Adrenal gland (tissue), 9 donors: ENCODE measurements at regions not wholly inside any gene's neighbourhood (a gene's known extent, or its start where the extent isn't known, plus 50 kb on each side); places are given as distances from the start of the nearest gene placed in this dataset.
"Not testable (repeated sequence)": the region's sequence is repeated elsewhere in the genome, so short reads cannot be mapped to it uniquely, and the experiment has no call there.

Experiments
- DNase-seq, 7 donors: peaks; one replicate each; pipeline ENCODE4 v3.0.0-alpha.2; 2019 to 2020
- H3K27ac ChIP-seq, 5 donors: fragments of 200-600 bp; sonication (generic) in 4 of 5; 1 replicate in 3 of 5; 2 replicates in 2 of 5; pipeline versions ENCODE4 v1.5.1 to v1.8.0; 2016 to 2020; ENCODE audit warnings: mild to moderate bottlenecking in 1 of 5
- H3K27me3 ChIP-seq: fragments of 200-600 bp; 2 replicates; pipeline ENCODE4 v1.8.0; 2021
- H3K36me3 ChIP-seq, 2 donors: fragments of 200-600 bp; replicated peaks in 1 of 2; 1 replicate in 1 of 2; 2 replicates in 1 of 2; pipeline versions ENCODE4 v1.5.1 to v1.8.0; 2018 to 2022
- H3K4me1 ChIP-seq, 2 donors: fragments of 200-600 bp; replicated peaks in 1 of 2; 1 replicate in 1 of 2; 2 replicates in 1 of 2; pipeline versions ENCODE4 v1.5.1 to v1.8.0; 2018 to 2021
- H3K4me3 ChIP-seq, 4 donors: fragments of 200-600 bp; sonication (generic) in 3 of 4; one replicate each; pipeline ENCODE4 v1.5.1; 2016 to 2018
- H3K9me3 ChIP-seq, 3 donors: fragments of 200-600 bp; sonication (generic) in 1 of 3; replicated peaks in 1 of 3; 1 replicate in 2 of 3; 2 replicates in 1 of 3; pipeline versions ENCODE4 v1.5.1 to v1.8.0; 2016 to 2021
- POLR2A ChIP-seq, 2 donors: fragments of 450-650 bp; IDR thresholded peaks; one replicate each; pipeline ENCODE4 v1.6.1; 2017; ENCODE audit warnings: antibody characterized with exemption in 2 of 2, mild to moderate bottlenecking in 2 of 2, moderate library complexity in 1 of 2
- WGBS, 4 donors: extraction: QIAGEN DNeasy Blood & Tissue Kit in 2 of 4; methylation state at CpG; one replicate each; pipeline versions ENCODE4 v1.1.5 to v1.1.7; 2013 to 2017; 5-methylcytosine and 5-hydroxymethylcytosine counted together
- intact Hi-C, 2 donors: fragments of 100-400 bp; cut with DNase I; formaldehyde crosslinking; loops; one replicate each; pipeline versions ENCODE4 v1.14.1 to v1.15.0; 2022 to 2023
- TF ChIP-seq, protein P1 (sequence below), 6 experiments: fragments of 450-650 bp in 4 of 6; fragments of 200-600 bp in 2 of 6; sonication (generic) in 1 of 6; IDR thresholded peaks; 1 replicate in 5 of 6; 2 replicates in 1 of 6; pipeline versions ENCODE4 v1.5.1 to v1.8.0; 2016 to 2021; ENCODE audit warnings: antibody characterized with exemption in 6 of 6, mild to moderate bottlenecking in 2 of 6, moderate library complexity in 1 of 6
- donor health status: healthy with polysubstance abuse.
- donor health status: Bipolar disorder and iron deficiency.
- donor health status: DM: yes; HTN: yes; CAD: no.
- donor health status: DM: no; HTN: no; CAD: no.
- donor health status: DM: no; HTN: no; CAD: no.

DNA sequence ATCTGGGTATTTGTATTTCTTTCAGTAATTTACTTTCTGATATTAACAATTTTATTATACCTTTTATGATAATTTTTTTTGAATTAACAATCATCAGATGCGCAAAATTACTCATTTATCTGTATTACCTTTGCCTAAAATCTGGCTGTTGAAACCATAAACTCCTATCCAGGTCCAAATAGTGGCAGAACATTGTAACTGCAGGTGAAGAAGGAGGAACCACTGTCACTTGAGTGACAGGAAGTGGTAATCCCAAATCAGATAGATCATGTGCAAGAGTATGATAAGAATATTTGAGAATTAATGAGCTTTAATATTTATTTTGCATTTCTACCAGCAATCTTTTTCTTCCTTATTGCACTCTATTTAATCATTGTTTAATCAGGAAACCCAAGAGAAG lies 139.3 kb upstream of the TLE4 start:
- no peaks in the 10 kb centered on the region for H3K9me3 ChIP-seq
- TF ChIP-seq POLR2A (IDR thresholded peaks at IDR 0.05), result no peak
- TF ChIP-seq, protein P1, sequence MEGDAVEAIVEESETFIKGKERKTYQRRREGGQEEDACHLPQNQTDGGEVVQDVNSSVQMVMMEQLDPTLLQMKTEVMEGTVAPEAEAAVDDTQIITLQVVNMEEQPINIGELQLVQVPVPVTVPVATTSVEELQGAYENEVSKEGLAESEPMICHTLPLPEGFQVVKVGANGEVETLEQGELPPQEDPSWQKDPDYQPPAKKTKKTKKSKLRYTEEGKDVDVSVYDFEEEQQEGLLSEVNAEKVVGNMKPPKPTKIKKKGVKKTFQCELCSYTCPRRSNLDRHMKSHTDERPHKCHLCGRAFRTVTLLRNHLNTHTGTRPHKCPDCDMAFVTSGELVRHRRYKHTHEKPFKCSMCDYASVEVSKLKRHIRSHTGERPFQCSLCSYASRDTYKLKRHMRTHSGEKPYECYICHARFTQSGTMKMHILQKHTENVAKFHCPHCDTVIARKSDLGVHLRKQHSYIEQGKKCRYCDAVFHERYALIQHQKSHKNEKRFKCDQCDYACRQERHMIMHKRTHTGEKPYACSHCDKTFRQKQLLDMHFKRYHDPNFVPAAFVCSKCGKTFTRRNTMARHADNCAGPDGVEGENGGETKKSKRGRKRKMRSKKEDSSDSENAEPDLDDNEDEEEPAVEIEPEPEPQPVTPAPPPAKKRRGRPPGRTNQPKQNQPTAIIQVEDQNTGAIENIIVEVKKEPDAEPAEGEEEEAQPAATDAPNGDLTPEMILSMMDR (IDR thresholded peaks at IDR 0.05), result no peak
- H3K4me3 ChIP-seq, result no peak overlapping the region
- DNase-seq, result no peak
- intact Hi-C loops, result no loop called here
- WGBS, 4 donors, result 76 to 94% (median 92%) methylated on average over 1 of the region's 1 CpG
- H3K27ac ChIP-seq, result no peak overlapping the region
- no peaks in the 10 kb centered on the region for H3K36me3 ChIP-seq
- H3K27me3 ChIP-seq, result no peaks in the 10 kb centered on the region
- H3K4me1 ChIP-seq, result no peaks in the 10 kb centered on the region

DNA sequence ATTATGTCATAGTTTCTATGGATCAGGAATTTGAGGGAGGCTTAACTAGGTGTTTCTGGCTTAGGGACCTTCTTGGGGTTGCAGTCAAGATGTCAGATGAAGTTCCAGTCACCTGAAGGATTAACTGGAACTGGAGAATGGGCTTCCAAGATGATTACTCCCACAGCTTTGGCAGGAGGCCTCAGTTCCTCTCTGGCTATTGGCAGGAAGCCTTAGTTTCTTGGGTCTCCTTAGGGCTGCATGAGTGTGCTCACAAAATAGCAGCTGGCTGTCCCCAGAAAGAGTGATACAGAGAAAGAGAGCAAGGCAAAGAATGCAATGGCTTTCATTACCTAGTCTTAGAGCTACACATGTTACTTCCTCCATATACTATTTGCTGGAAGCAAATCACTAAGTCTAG lies 138.1 kb upstream of the TLE4 start:
- Histone ChIP-seq H3K4me1 (no peaks in the 10 kb centered on the region), H3K27me3 (no peaks in the 10 kb centered on the region), H3K36me3 (no peaks in the 10 kb centered on the region), H3K9me3 (no peaks in the 10 kb centered on the region), H3K27ac (no peak overlapping the region), H3K4me3 (no peak overlapping the region)
- intact Hi-C loops, result no loop called here
- TF ChIP-seq, protein P1 (IDR thresholded peaks at IDR 0.05), result no peak
- TF ChIP-seq POLR2A (IDR thresholded peaks at IDR 0.05), result no peak
- DNase-seq, result no peak

DNA sequence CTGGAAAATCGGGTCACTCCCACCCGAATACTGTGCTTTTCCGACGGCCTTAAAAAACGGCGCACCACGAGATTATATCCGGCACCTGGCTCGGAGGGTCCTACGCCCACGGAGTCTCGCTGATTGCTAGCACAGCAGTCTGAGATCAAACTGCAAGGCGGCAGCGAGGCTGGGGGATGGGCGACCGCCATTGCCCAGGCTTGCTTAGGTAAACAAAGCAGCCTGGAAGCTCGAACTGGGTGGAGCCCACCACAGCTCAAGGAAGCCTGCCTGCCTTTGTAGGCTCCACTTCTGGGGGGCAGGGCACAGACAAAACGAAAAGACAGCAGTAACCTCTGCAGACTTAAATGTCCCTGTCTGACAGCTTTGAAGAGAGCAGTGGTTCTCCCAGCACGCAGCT lies 132.5 kb upstream of the TLE4 start:
- intact Hi-C loops, H3K27ac ChIP-seq, DNase-seq, H3K27me3 ChIP-seq, H3K9me3 ChIP-seq, H3K36me3 ChIP-seq, H3K4me1 ChIP-seq, H3K4me3 ChIP-seq: not testable (repeated sequence)
- WGBS, 4 donors, result 14 to 20% (median 17%) methylated on average over 19 of the region's 19 CpGs

DNA sequence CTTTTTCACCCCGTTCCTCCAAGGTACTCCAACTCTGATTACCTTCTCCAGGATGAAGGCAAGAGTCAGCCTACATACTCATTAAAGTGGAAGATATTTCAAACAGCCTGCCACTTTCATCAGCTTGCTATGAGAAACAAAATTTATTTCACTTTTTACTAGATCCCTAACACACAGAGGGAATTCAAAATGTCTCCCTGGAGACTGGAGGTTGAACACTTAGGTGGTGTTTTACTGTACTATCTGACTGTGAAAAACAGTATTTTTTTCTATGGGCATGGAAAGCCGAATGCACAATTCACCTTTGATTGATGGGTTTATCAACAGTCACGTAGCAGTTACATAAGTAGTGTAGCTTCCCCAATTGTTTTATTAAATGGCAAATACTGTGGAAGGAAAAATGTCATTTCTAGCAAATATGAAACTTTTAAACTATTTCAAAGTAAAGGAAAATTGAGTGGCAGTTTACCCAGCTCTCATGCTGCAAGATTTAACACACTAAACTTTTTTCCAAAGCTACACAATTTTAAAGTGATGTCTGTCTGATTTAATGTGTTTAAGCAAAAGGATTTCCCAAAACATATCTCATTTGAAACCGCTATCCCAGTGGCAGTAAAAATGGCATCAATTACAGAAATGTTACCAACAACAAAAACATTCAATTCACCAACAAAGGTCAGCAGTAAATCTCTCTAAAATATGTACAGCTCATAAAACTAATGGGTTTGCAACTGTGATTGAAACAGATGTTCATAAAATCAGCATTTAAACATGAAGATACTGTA lies 125.0 kb upstream of the TLE4 start:
- WGBS, 4 donors, result 29 to 37% (median 33%) methylated on average over 4 of the region's 4 CpGs
- Histone ChIP-seq H3K27ac (no peak overlapping the region), H3K27me3 (no peaks in the 10 kb centered on the region), H3K4me1 (no peaks in the 10 kb centered on the region), H3K36me3 (no peaks in the 10 kb centered on the region), H3K9me3 (no peaks in the 10 kb centered on the region), H3K4me3 (no peak overlapping the region)
- TF ChIP-seq, protein P1 (IDR thresholded peaks at IDR 0.05), result no peak
- DNase-seq, result no peak
- intact Hi-C loops, result no loop called here

DNA sequence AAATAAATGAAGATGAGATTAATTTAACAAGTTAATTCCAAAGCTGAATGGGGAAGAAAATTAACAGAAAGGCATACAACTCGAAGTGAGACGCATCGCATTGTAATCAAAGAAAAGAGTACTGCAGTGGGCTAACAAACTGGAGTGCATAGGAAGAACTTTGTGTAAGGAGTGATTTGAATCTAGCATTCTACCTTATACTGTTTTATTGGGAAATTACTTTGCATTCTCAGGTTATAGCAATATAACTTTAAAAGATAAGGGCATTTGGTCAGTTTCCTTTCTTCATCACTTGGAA lies 124.5 kb upstream of the TLE4 start:
- no peaks in the 10 kb centered on the region for H3K9me3 ChIP-seq
- intact Hi-C loops, result no loop called here
- no peak overlapping the region for H3K4me3 ChIP-seq
- no peaks in the 10 kb centered on the region for H3K27me3 ChIP-seq
- TF ChIP-seq, protein P1 (IDR thresholded peaks at IDR 0.05), result no peak
- 83 to 92% (median 86%) methylated on average over 3 of the region's 3 CpGs for WGBS, 4 donors
- H3K27ac ChIP-seq, result no peak overlapping the region
- H3K36me3 ChIP-seq, result no peaks in the 10 kb centered on the region
- no peaks in the 10 kb centered on the region for H3K4me1 ChIP-seq
- DNase-seq, result no peak
